ENCODE measurements at regions not wholly inside any gene's neighbourhood (a gene's known extent, or its start where the extent isn't known, plus 50 kb on each side); places are given as distances from the start of the nearest gene placed in this dataset.
"Not testable (repeated sequence)": the region's sequence is repeated elsewhere in the genome, so short reads cannot be mapped to it uniquely, and the experiment has no call there.

GRCh38 chr3:6062261-6063187, 798.4 kb upstream of the GRM7 start:
- DNase-seq = no peak

DNA sequence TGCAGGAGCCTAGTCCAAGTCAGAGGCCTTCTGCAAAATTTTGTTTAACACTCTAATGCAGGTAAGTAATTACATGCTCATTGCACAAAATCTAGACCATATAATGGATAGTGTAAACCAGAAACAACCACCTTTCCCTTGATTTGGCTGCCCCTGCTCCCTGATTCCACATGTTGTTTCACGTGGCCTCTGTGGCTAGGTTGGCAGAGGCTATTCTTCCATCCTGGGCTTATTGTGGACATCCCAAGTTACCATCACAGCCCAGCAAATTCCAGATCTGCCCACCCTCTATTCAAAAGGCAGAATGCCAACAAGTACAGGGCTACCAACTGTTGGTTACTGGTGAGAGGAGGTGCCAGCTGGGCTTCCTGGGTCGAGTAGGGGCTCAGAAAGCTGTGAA, 794.5 kb upstream of the GRM7 start:
- no peak for DNase-seq

GRCh38 chr3:6066868-6067578, 793.9 kb upstream of the GRM7 start:
- DNase-seq = not testable (repeated sequence)

DNA sequence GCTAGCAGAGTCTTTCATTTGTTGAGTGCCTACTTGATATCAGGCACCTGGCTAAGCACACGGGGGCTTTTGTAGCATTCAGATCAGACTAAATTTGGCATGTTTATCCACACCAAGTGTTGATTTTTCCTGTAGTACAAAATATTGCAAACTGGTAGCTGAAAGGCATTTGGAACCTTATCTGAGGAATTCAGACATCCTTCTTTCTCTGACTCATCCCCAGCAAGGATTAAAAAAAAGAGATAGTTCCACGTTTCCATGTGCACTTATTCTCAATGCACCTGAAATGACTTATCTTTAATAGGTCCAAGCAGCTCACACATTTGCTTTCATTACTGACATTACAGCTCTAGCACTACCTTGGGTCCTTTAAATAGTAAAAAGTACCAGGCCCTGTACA, 786.0 kb upstream of the GRM7 start:
- DNase-seq = no peak

DNA sequence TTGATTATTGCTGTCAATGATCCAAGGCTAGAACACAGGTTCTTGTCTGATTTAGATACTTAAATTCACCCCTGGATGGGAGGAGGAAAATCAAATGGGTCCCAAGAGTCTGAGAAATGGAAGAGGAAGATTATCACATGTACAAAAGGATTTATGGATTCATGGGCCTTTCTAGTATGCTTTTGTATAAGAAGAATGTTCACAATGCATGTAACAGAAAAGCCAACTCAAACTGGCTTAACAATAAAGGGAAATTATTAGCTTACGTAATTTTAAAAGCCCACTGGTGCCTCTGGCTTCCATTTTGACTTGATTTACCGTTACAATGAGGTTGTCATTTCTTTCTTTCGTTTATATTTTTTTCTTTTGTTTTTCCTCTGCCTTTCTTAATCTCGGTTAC, 782.5 kb upstream of the GRM7 start:
- DNase-seq = no peak

DNA sequence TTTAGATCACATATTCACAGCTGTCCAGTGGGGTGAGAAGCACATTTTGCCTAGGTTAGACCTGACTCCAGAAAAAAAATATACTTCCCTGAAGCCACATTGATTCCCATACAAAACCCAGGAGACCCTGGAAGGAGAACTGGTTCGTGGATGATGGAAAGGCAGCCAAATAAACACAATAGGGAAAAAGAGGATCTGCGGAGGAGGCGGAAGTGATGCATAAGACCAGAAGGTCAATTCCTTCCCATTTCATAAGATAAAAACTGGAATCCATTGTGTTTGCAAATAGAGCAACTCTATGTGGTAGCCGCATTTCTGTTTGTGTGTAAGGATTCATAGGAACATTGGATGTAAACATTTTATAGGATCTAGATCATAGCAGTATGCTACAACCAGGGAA, 781.9 kb upstream of the GRM7 start:
- DNase-seq = no peak

DNA sequence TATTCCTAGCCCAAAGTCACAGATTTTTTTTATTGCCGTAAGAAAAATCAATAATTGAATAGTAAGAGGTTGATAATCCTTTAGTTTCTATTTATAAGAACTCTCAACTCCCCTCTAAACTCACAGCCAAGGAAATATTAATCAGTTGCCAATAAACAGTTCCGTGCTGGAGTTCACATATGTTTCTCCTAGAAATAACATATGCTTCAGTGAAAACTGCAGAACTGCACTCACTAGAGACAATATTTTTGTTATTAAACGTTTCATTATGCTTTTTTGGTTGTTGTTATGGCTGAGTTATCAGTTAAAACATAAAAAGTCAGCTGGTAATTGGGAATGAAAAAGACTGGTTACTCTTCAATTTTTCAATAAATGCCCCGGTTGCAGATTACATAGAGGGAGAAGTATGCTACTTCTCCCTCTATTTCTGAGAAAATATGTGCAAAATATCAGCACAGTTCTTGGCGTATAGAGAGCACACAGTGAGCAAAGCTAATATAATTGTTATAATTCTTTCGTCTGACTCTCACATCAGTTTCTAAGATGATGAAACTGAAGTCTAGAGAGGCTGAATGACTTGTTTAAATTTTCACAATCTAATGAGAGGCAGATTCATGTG, 781.2 kb upstream of the GRM7 start:
- DNase-seq = no peak

DNA sequence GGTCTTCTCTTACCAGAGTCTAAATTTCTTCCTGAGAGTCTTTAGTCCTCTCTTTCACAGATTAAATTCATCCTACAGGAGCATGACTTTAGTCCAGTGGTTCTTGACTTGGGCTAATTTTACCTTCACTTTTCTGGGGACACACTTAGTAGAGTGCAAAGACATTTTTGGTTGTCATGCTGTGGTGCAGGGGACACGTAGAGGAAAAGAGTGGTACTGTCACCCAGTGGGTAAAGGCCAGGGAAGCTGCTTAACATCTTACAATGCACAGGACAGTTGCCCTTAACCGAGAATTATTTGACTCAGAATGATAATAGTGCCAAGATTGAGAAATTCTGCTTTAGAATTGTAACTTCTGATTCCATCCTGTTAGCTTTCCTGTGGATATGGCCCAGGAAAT, 772.5 kb upstream of the GRM7 start:
- no peak for DNase-seq

DNA sequence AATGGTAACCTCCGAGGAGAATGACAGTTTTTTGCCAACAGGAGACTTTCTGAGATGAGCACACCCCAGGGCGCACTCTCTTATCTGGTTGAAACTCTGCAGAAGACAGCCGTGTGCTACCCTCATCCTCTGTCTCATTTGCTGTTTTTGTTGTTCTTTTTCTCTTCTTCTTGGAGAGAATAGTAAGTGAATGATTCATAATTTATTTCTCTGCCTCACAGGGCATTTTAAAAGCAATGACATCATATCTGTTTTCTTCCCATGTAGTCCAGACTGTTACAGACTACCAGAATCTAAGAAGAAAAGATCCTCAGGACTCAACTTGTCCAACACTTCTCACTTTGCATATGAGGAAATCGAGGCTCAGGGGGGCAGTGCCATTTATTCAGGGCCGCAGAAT, 771.1 kb upstream of the GRM7 start:
- no peak for DNase-seq

- no peak for DNase-seq
These were observed 769.7 kb upstream of the GRM7 start for GRCh38 chr3:6091262-6091661.

DNA sequence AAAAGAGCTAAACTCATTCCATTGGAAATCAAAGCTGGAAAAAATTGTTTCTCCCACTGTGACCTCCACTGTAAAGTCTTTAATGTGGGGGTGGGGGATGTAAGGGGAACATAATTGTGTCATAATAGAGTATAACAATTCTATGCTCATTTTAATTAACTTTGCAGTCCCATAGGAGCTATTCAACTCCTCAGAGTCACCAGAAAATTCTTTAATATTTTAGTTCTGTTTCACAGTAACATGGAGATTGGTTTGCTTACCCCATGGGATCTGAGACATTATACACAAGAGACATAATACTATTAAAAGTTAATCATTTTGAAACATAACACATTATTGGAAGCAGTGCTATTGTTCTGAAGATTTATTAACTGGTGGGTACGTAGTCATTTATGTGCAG, 765.9 kb upstream of the GRM7 start:
- DNase-seq = no peak

GRCh38 chr3:6097021-6097420, 763.9 kb upstream of the GRM7 start:
- no peak for DNase-seq

DNA sequence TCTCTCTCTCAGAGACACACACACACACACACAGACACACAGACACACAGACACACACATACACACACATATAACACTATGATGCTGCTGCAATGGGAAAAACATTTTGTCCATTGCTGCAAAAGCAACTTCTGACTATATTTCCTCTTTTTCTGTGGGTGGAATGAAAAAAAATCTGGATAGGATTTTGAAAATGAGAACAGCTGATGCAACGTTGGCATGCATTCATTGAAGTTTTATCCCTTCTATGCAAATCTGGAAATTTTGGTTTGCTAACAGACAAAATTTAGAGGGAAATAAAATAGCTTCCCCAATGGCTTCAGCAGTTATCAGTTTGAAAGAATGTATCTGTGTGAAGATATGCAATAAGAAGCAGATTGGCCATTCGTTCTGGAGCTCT, 763.4 kb upstream of the GRM7 start:
- no peak for DNase-seq

DNA sequence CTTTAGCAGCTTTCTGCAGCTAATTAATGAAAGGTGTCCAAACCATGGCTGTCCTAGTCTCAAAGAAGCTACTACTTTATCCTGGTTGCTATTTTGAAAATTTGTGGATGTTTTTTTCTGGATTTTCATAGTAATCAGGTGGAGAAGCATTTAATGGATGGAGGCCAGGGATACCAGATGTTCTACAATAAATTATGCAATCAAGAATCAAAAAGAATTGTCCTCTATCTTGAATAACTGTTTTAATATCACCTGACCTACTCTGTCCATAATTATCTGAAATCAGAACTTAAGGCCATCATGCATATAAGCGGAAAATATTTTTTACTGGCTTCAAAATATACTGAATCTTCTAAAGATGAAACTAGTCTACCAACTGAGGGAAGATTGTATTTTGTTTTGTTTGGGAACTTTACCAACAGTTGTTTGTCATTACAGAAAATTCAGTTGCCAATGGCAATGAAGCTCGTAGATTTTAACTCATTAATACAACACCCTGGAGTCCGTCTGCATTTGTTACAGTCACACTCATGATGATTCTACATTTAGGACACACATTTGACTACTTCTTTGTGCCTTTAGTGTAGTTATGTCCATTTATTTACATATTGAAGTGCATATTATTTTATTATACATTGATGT, 762.3 kb upstream of the GRM7 start:
- DNase-seq = no peak

DNA sequence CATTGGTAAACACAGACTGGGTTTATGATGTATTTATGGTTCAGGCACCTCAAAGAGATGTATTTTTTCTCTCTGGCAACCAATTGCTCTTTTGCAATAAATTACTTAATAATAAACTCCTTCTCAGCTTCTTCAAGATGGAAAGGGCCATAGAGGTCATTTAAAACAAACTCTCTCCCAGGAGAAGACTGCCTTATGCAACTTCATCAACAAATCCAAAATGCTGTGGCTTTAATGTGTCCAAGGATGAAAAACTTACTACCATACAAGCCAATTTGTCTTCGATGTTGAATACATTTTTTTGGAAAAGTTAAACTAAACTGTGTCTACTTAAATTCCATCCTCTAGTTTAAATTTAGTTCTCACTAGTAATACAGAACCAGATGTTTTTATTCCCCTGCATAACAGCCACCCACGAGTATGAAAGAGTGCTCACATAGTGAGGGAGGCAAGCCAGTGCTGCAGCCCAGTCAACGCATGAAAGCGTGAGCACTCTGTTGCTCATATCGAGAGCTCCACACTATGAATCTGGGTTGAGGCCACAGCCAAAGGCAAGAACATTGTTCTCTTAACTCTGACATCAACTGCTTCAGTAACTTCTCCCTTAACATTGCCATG, 761.3 kb upstream of the GRM7 start:
- no peak for DNase-seq

GRCh38 chr3:6105187-6105586, 755.7 kb upstream of the GRM7 start:
- DNase-seq = no peak

GRCh38 chr3:6108957-6109356, 752.0 kb upstream of the GRM7 start:
- no peak for DNase-seq

- no peak for DNase-seq
These were observed 750.5 kb upstream of the GRM7 start for GRCh38 chr3:6110451-6110850.

- no peak for DNase-seq
These were observed 748.4 kb upstream of the GRM7 start for GRCh38 chr3:6112546-6112945.

DNA sequence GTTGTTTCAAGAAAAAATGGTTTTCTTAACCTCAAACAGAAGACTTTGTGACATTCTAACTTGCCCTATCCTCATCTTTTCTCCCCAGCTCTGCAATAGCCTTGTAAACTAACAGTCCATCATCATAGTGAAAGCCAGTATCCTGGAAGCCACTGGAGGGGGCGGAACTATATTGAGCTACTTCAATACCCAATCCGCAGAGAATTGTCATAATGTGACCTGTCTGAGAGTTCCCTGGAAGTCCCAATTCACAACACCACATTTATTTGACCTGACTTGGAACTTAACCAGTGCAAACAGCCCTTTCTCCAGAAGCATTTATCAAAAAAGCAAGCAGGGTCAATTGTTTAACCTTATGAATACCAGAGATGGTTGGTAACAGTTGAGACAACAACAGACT, 747.6 kb upstream of the GRM7 start:
- DNase-seq = no peak

GRCh38 chr3:6119367-6119766, 741.5 kb upstream of the GRM7 start:
- DNase-seq = no peak

GRCh38 chr3:6120786-6121185, 740.1 kb upstream of the GRM7 start:
- DNase-seq = no peak

DNA sequence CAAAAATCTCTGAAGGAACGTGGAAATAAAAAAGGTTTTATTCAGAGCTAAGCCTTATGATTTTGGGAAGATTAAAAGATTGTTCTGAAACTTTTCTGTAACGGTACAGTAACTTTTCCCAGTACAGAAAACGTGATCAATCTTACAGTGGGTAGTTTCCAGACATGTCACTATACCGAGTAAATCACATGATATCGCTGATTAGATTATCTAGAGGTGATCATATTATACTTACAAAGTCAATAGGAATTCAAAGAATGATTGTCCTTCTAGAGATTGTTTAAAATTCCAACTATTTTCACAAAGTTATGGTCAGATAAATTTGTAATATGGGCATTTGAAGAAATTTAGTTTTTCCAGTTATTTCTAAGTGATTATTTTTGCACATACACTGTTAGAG, 736.0 kb upstream of the GRM7 start:
- no peak for DNase-seq
